Esophagus squamous epithelium (tissue), 4 donors: ENCODE measurements at regions not wholly inside any gene's neighbourhood (a gene's known extent, or its start where the extent isn't known, plus 50 kb on each side); places are given as distances from the start of the nearest gene placed in this dataset.

Experiments used
- POLR2A ChIP-seq, 4 donors: fragments of 450-650 bp; IDR thresholded peaks; one replicate each; pipeline ENCODE4 v1.6.1; 2017; ENCODE audit warnings: antibody characterized with exemption in 4 of 4, mild to moderate bottlenecking in 4 of 4, moderate library complexity in 3 of 4
- TF ChIP-seq, protein P1 (sequence below), 6 experiments: fragments of 450-650 bp in 4 of 6; fragments of 200-600 bp in 2 of 6; sonication (generic) in 2 of 6; IDR thresholded peaks; one replicate each; pipeline ENCODE4 v1.5.1; 2016 to 2019; ENCODE audit warnings: antibody characterized with exemption in 6 of 6, mild to moderate bottlenecking in 4 of 6, moderate library complexity in 4 of 6

DNA sequence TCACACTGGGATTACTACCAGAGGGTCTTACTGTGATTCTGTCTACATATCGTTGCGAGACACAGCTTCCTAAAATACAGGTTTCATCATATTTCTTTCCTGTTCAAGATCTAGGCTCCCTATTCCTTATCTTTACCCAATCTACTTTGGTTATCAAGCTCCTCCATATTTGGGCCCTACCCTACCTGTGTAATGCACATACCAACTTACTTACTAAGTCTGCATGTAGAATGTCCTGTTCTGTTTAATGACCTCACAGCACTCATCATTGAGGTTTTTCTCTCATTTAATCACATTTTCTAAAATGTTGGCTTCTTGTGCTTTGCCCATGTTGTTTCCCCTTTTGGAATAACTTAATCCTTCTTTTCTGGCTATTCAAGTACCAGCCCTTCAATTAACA, 551.1 kb downstream of the ZEB2 start:
- TF ChIP-seq, protein P1, sequence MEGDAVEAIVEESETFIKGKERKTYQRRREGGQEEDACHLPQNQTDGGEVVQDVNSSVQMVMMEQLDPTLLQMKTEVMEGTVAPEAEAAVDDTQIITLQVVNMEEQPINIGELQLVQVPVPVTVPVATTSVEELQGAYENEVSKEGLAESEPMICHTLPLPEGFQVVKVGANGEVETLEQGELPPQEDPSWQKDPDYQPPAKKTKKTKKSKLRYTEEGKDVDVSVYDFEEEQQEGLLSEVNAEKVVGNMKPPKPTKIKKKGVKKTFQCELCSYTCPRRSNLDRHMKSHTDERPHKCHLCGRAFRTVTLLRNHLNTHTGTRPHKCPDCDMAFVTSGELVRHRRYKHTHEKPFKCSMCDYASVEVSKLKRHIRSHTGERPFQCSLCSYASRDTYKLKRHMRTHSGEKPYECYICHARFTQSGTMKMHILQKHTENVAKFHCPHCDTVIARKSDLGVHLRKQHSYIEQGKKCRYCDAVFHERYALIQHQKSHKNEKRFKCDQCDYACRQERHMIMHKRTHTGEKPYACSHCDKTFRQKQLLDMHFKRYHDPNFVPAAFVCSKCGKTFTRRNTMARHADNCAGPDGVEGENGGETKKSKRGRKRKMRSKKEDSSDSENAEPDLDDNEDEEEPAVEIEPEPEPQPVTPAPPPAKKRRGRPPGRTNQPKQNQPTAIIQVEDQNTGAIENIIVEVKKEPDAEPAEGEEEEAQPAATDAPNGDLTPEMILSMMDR (IDR thresholded peaks at IDR 0.05), result no peak
- TF ChIP-seq POLR2A (IDR thresholded peaks at IDR 0.05), result no peak
